GM12878 (cell line): ENCODE measurements at regions not wholly inside any gene's neighbourhood (a gene's known extent, or its start where the extent isn't known, plus 50 kb on each side); places are given as distances from the start of the nearest gene placed in this dataset.

Experiments
- ATAC-seq: fragments of 200-7000 bp; cut with Tn5 transposase; 3 replicates; pipeline ENCODE4 v1.9.1; 2020; ENCODE audit warnings: mild to moderate bottlenecking, moderate library complexity
- BruUV-seq: library from RNA; stranded (reverse); fragments of 400-500 nt; replicated peaks from 2 replicates; lab custom pipeline; 2021; lab: Mats Ljungman, UMichigan
- CTCF ChIA-PET: fragments of 300-600 bp; sonication (Branson Sonifier 250); formaldehyde crosslinking; extraction: SDS; loops from one replicate; lab custom pipeline; 2021; ENCODE audit warnings: inconsistent platforms; lab: Yijun Ruan, JAX
- POLR2A ChIA-PET: fragments of 350-600 bp; formaldehyde crosslinking; extraction: SDS; loops from one replicate; lab custom pipeline; 2021; ENCODE audit warnings: inconsistent platforms; lab: Charles Lee
- RAD21 ChIA-PET: fragments of 300-600 bp; sonication (Branson Sonifier 250); formaldehyde crosslinking; loops from one replicate; lab custom pipeline; 2023; ENCODE audit warnings: antibody characterized with exemption; ENCODE audit not compliant: unreplicated experiment; lab: Charles Lee
- SMC1A ChIA-PET: fragments of 300-600 bp; sonication (Branson Sonifier 250); formaldehyde crosslinking; loops from one replicate; lab custom pipeline; 2023; ENCODE audit not compliant: unreplicated experiment, uncharacterized antibody; lab: Charles Lee
- DNase-seq: peaks from one replicate; pipeline ENCODE4 v3.0.0-alpha.2; 2011; ENCODE audit warnings: low read depth, low spot score
- FAIRE-seq: peaks from 3 replicates; lab custom pipeline; 2011; peaks lifted over from hg19 to GRCh38; lab: Jason Lieb, UNC
- H2AFZ ChIP-seq: 2 replicates; pipeline ENCODE4 v1.6.0; 2011; ENCODE audit warnings: low read depth, low read length, control low read depth; ENCODE audit not compliant: control insufficient read depth
- H3K27ac ChIP-seq: 2 replicates; pipeline ENCODE4 v1.5.1; 2011; ENCODE audit warnings: control low read depth; ENCODE audit not compliant: control insufficient read depth, insufficient read depth
- H3K27me3 ChIP-seq, 2 experiments: replicated peaks in 1 of 2; 2 replicates each; pipeline versions ENCODE4 v1.6.0 to v1.6.1; 2011; ENCODE audit warnings: low read length in 1 of 2; ENCODE audit not compliant: control insufficient read depth in 2 of 2, insufficient read depth in 2 of 2
- H3K36me3 ChIP-seq, 2 experiments: 2 replicates each; pipeline ENCODE4 v1.5.1; 2011; ENCODE audit warnings: low read length in 1 of 2; ENCODE audit not compliant: control insufficient read depth in 2 of 2, insufficient read depth in 2 of 2
- H3K4me1 ChIP-seq: 2 replicates; pipeline ENCODE4 v1.6.1; 2011; ENCODE audit warnings: mild to moderate bottlenecking, low read length, moderate library complexity, mixed read lengths; ENCODE audit not compliant: control insufficient read depth, insufficient read depth
- H3K4me2 ChIP-seq: 2 replicates; pipeline ENCODE4 v1.6.0; 2011; ENCODE audit warnings: control low read depth; ENCODE audit not compliant: control insufficient read depth, insufficient read depth
- H3K4me3 ChIP-seq: fragments of 200-600 bp; sonication (generic); 2 replicates; pipeline ENCODE4 v1.5.1; 2016
- H3K79me2 ChIP-seq: 2 replicates; pipeline ENCODE4 v1.6.0; 2011; ENCODE audit warnings: low read length; ENCODE audit not compliant: control insufficient read depth, insufficient read depth
- H3K9ac ChIP-seq: 2 replicates; pipeline ENCODE4 v1.8.0; 2011; ENCODE audit warnings: low read length, control low read depth, mixed read lengths; ENCODE audit not compliant: control insufficient read depth, insufficient read depth
- H3K9me3 ChIP-seq: replicated peaks from 3 replicates; pipeline ENCODE4 v1.5.1; 2011; ENCODE audit warnings: mild to moderate bottlenecking, low read length; ENCODE audit not compliant: control insufficient read depth, insufficient read depth
- H4K20me1 ChIP-seq: 2 replicates; pipeline ENCODE4 v1.6.0; 2011; ENCODE audit not compliant: control insufficient read depth, insufficient read depth
- ASH2L ChIP-seq: fragments of 300-600, 200-600 bp; sonication (generic); IDR thresholded peaks from 2 replicates; pipeline ENCODE4 v1.6.1; 2017; ENCODE audit warnings: low read depth, mild to moderate bottlenecking, borderline replicate concordance
- BCL11A ChIP-seq: IDR thresholded peaks from 2 replicates; pipeline ENCODE4 v1.6.1; 2011; ENCODE audit warnings: low read depth, low read length
- DPF2 ChIP-seq: fragments of 450-650 bp; IDR thresholded peaks from 2 replicates; pipeline ENCODE4 v1.6.1; 2017; ENCODE audit warnings: mild to moderate bottlenecking
- FOXM1 ChIP-seq: IDR thresholded peaks from 2 replicates; pipeline ENCODE4 v1.6.1; 2012; ENCODE audit warnings: low read depth, mild to moderate bottlenecking, inconsistent platforms, low read length, moderate library complexity
- IKZF2 ChIP-seq, 2 experiments: fragments of 450-650 bp; IDR thresholded peaks; 2 replicates each; pipeline ENCODE4 v1.6.1; 2017; ENCODE audit warnings: mild to moderate bottlenecking in 2 of 2, moderate library complexity in 2 of 2
- IRF4 ChIP-seq: IDR thresholded peaks from 2 replicates; pipeline ENCODE4 v1.6.1; 2011; ENCODE audit warnings: low read depth, low read length
- JUNB ChIP-seq: IDR thresholded peaks from 2 replicates; pipeline ENCODE4 v1.6.1; 2016; ENCODE audit warnings: antibody characterized with exemption, mild to moderate bottlenecking
- KAT2A ChIP-seq: conservative IDR thresholded peaks from 2 replicates; pipeline ENCODE4 v1.6.1; 2011; ENCODE audit warnings: low read depth, low read length; ENCODE audit not compliant: control insufficient read depth
- MEF2A ChIP-seq: IDR thresholded peaks from 2 replicates; pipeline ENCODE4 v1.6.1; 2011; ENCODE audit warnings: low read depth, mild to moderate bottlenecking, low read length, moderate library complexity; ENCODE audit not compliant: insufficient read depth
- MTA3 ChIP-seq: IDR thresholded peaks from 2 replicates; pipeline ENCODE4 v1.6.1; 2012; ENCODE audit warnings: low read length, inconsistent platforms, borderline replicate concordance
- MYB ChIP-seq: fragments of 150-350 bp; IDR thresholded peaks from 2 replicates; pipeline ENCODE4 v1.6.1; 2014; ENCODE audit warnings: mild to moderate bottlenecking, low read depth, low read length, borderline replicate concordance
- NFYB ChIP-seq: IDR thresholded peaks from 2 replicates; pipeline ENCODE4 v1.6.1; 2011; ENCODE audit warnings: low read depth, mild to moderate bottlenecking, low read length, improper control_type of control experiment, moderate library complexity; ENCODE audit not compliant: insufficient read depth
- PML ChIP-seq: IDR thresholded peaks from 2 replicates; pipeline ENCODE4 v1.6.1; 2012; ENCODE audit warnings: low read length, inconsistent platforms
- ZNF384 ChIP-seq: IDR thresholded peaks from 2 replicates; pipeline ENCODE4 v1.6.1; 2012; ENCODE audit warnings: low read depth, mild to moderate bottlenecking, low read length, improper control_type of control experiment, borderline replicate concordance
- WGBS: methylation state at CpG from one replicate; pipeline ENCODE4 v1.1.6; 2016; ENCODE audit warnings: low lambda C conversion rate; ENCODE audit not compliant: insufficient replicate concordance, insufficient coverage; ENCODE audit errors: missing lambda C conversion rate; 5-methylcytosine and 5-hydroxymethylcytosine counted together
- in situ Hi-C: fragments of 300-500 bp; cut with MboI; formaldehyde crosslinking; loops from 9 replicates; pipeline ENCODE4 v1.14.3; 2018; ENCODE audit warnings: mixed read lengths
- intact Hi-C: fragments of 100-400 bp; cut with micrococcal nuclease; formaldehyde crosslinking; loops from one replicate; pipeline ENCODE4 v1.14.2; 2022; ENCODE audit not compliant: unreplicated experiment
- TF ChIP-seq, protein P1 (sequence below): fragments of 450-650 bp; IDR thresholded peaks from 2 replicates; pipeline ENCODE4 v1.6.1; 2017; ENCODE audit warnings: low read depth, mild to moderate bottlenecking, moderate library complexity
- TF ChIP-seq, protein P2 (sequence below): fragments of 150-350 bp; IDR thresholded peaks from 2 replicates; pipeline ENCODE4 v1.6.1; 2014; ENCODE audit warnings: mild to moderate bottlenecking, low read depth, low read length

DNA sequence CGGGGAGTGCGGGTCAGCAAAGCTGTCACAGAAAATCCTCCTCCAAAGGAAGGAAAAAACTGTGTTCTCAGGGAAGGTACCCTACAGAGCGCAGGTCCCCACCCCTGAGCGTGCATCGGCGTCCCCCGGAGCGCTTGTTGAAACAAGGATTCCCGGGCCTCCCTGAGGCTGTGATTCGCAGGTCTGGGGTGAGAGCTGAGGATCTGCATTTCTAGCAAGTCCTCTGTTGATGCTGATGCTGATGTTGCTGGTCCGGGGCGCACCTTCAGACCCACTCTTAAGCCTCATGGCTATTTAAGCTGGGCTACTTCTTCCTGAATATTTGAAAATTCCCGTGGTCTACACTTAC lies 226.2 kb upstream of the IGF1R start:
- in situ Hi-C loops = loop anchor here (5.0 to 10.0 kb wide), 2 partner anchors 105 to 517 kb away; no protein-coding TSS in a partner anchor
- 18% methylated on average over 13 of the region's 13 CpGs for WGBS
- H3K9ac ChIP-seq = no peak overlapping the region
- POLR2A ChIA-PET = no interaction called here
- peaks cover 0 to 6% of the 10 kb centered on the region in 2 experiments; a peak in 3 of 4 replicates for H3K27me3 ChIP-seq
- H3K4me3 ChIP-seq = no peak overlapping the region
- H2AFZ ChIP-seq = no peak overlapping the region
- ATAC-seq = no peak; the same call in 2 of the 3 replicates
- CTCF ChIA-PET = interaction anchor here (1.1 to 1.7 kb wide), 4 partner anchors 11 to 526 kb away, joined by 3 to 25 read pairs (median 4); no protein-coding TSS in a partner anchor
- intact Hi-C loops = loop anchor here (5.0 kb wide), 2 partner anchors 130 to 515 kb away; no protein-coding TSS in a partner anchor
- no peak overlapping the region for H3K27ac ChIP-seq
- no peaks in the 10 kb centered on the region for H3K9me3 ChIP-seq
- SMC1A ChIA-PET = interaction anchor here (1.2 to 1.4 kb wide), 2 partner anchors 111 to 114 kb away, joined by 4 to 6 read pairs; no protein-coding TSS in a partner anchor
- H3K4me2 ChIP-seq = no peak overlapping the region
- RAD21 ChIA-PET = interaction anchor here (1.1 kb wide), 1 partner anchor 110 kb away, joined by 5 read pairs; no protein-coding TSS in a partner anchor
- H3K4me1 ChIP-seq = no peaks in the 10 kb centered on the region
- BruUV-seq = no TSS peak
- no peaks in the 10 kb centered on the region for H3K36me3 ChIP-seq
- no peaks in the 10 kb centered on the region for H3K79me2 ChIP-seq
- no peak for TF ChIP-seq MTA3
- TF ChIP-seq MEF2A = no peak
- TF ChIP-seq PML = no peak
- no peak for TF ChIP-seq ASH2L
- no peak for TF ChIP-seq JUNB
- no peak for TF ChIP-seq BCL11A
- TF ChIP-seq KAT2A = no peak
- no peak for TF ChIP-seq DPF2
- TF ChIP-seq NFYB = no peak
- TF ChIP-seq, protein P1, sequence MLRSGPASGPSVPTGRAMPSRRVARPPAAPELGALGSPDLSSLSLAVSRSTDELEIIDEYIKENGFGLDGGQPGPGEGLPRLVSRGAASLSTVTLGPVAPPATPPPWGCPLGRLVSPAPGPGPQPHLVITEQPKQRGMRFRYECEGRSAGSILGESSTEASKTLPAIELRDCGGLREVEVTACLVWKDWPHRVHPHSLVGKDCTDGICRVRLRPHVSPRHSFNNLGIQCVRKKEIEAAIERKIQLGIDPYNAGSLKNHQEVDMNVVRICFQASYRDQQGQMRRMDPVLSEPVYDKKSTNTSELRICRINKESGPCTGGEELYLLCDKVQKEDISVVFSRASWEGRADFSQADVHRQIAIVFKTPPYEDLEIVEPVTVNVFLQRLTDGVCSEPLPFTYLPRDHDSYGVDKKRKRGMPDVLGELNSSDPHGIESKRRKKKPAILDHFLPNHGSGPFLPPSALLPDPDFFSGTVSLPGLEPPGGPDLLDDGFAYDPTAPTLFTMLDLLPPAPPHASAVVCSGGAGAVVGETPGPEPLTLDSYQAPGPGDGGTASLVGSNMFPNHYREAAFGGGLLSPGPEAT = no peak
- no peak for TF ChIP-seq IKZF2 (IDR thresholded peaks at IDR 0.05)
- TF ChIP-seq IRF4 = no peak
- TF ChIP-seq MYB = no peak
- no peak for TF ChIP-seq FOXM1
- no peak for TF ChIP-seq ZNF384
- TF ChIP-seq, protein P2, sequence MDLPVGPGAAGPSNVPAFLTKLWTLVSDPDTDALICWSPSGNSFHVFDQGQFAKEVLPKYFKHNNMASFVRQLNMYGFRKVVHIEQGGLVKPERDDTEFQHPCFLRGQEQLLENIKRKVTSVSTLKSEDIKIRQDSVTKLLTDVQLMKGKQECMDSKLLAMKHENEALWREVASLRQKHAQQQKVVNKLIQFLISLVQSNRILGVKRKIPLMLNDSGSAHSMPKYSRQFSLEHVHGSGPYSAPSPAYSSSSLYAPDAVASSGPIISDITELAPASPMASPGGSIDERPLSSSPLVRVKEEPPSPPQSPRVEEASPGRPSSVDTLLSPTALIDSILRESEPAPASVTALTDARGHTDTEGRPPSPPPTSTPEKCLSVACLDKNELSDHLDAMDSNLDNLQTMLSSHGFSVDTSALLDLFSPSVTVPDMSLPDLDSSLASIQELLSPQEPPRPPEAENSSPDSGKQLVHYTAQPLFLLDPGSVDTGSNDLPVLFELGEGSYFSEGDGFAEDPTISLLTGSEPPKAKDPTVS = no peak
- no peak for FAIRE-seq
- no peak for DNase-seq
- no peaks in the 10 kb centered on the region for H4K20me1 ChIP-seq
